Stimulated activated naive CD4-positive, alpha-beta T cell (primary cell): ENCODE measurements at regions not wholly inside any gene's neighbourhood (a gene's known extent, or its start where the extent isn't known, plus 50 kb on each side); places are given as distances from the start of the nearest gene placed in this dataset.

Experiments used
- DNase-seq, 6 experiments: peaks; one replicate each; lab custom pipeline; 2025; lab: John Stamatoyannopoulos, UW

DNA sequence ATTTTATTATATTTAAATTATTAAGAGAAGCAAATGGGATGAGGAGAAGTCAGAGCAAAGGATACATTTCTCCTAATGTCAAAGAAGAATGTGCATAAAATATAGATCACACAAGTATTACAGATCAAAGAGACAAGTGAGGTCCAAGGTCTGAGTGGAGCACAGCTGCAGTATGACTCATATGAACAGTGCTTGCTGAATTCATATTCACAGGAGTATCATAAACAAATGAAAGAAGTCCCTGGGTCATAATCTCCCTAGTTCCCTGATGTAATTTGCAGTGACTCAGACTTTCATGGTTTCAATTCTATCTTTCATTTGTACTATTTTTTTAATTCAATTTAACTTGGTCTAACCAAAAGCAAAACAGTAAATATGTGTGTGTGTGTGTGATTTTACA lies 499.0 kb upstream of the CCDC179 start:
- no peak for DNase-seq

DNA sequence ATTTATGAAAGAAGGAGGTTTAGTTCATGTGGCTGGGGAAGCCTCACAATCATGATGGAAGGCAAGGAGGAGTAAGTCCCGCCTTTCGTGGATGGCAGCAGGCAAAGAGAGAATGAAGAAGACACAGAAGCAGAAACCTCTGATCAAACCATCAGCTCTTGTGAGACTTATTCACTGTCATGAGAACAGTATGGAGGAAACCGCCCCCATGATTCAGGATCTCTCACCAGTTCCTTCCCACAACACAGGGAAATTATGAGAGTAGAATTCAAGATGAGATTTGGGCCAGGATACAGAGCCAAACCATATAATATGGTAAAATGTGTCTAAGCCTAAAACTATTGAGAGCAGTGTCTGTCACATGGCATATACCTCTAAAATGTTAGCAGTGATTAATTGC lies 503.8 kb upstream of the CCDC179 start:
- no peak for DNase-seq

DNA sequence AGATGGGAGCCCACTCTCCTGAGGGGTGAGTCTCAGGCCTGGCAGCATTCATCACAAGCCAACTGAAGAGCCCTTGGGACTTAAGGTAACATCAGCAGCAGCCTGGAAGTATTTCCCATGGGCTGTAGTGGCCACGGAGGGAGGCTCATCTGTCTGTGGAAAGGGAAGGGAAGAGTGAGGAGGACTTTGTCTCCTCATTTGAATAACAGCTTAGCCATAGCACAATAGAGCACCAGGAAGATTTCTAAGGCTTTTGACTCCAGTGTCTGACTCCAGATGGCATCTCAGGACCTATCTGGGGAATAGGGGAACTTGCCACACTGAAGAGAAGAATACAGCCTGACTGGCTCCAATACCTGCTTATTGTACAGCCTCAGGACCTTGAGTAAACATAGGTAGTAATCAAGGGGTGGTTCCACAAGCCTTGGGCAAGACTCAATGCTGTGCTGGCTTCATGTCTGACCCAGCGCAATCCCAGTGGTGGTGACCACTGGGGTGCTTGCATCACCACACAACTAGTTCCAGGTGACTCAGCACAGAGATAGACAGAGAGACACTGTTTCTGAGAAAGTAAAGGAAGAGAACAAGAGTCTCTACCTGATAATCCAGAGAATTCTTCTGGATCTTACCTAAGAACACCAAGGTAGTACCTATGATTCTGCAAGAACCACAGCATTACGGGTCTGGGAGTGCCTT lies 510.5 kb upstream of the CCDC179 start:
- no peak for DNase-seq

DNA sequence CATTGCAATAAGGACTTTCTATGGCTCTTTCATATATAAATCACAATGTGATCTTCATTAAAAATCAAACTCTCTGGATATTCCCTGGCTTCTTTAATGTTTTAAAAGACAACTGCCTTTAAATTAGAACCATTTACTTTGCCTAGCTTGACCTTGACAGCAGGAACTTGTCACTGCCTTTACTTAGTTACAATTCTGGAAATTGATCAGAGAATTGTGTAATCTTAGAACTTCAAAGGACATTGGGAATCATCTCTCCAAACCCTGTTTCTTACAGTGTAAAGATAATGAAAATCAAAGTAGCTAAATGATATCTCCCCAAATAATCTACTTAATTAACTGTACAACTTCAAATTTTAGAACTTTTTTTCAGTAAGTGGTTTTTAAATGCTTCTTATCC lies 517.6 kb upstream of the CCDC179 start:
- no peak for DNase-seq

DNA sequence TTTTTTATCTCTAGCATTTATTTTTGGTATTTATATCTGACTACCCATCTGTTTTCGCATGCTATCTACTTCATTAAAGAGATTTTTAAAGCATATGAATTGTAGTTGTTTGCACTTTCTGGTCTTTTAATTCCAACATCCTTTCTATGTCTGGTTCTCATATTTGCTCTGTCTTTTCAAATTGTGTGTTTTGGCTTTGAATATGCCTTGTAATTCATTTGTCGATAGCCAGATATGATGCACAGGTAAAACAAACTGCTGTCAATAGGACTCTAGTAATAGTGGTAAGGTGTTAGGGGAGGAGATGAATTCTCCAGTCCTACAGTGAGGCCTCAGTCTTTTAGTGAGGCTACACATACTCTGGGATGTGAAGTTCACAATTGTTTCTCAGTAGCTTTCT lies 530.8 kb upstream of the CCDC179 start:
- no peak for DNase-seq

DNA sequence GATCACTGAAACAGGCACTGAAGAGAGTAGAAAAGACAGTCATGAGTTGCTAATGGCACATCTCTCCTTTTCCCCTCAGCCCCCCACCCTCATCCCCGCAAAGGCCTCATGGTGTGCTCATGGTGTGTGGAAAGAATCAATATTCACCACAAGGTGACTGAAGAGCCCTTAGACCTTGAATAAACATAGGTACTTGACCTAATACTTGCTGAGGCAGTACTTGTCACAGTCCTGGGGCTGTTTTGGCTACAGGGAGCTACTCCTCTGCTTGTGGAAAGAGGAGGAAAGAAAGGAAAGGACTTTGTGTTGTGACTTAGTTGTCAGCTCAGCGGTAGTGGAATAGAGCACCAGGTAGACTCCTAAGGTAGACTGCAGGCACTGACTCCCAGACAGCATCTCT lies 537.8 kb upstream of the CCDC179 start:
- no peak for DNase-seq

DNA sequence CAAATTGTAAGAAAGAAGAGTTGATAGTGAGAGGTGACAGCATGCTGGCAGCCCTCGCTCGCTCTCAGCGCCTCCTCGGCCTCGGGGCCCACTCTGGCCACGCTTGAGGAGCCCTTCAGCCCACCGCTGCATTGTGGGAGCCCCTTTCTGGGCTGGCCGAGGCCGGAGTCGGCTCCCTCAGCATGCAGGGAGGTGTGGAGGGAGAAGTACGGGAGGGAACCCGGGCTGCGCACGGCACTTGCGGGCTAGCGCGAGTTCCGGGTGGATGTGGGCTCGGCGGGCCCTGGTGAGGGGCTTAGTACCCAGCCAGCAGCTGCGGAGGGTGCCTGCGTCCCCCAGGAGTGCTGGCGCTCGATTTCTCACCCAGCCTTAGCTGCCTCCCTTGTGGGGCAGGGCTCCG lies 539.7 kb upstream of the CCDC179 start:
- DNase-seq = no peak

DNA sequence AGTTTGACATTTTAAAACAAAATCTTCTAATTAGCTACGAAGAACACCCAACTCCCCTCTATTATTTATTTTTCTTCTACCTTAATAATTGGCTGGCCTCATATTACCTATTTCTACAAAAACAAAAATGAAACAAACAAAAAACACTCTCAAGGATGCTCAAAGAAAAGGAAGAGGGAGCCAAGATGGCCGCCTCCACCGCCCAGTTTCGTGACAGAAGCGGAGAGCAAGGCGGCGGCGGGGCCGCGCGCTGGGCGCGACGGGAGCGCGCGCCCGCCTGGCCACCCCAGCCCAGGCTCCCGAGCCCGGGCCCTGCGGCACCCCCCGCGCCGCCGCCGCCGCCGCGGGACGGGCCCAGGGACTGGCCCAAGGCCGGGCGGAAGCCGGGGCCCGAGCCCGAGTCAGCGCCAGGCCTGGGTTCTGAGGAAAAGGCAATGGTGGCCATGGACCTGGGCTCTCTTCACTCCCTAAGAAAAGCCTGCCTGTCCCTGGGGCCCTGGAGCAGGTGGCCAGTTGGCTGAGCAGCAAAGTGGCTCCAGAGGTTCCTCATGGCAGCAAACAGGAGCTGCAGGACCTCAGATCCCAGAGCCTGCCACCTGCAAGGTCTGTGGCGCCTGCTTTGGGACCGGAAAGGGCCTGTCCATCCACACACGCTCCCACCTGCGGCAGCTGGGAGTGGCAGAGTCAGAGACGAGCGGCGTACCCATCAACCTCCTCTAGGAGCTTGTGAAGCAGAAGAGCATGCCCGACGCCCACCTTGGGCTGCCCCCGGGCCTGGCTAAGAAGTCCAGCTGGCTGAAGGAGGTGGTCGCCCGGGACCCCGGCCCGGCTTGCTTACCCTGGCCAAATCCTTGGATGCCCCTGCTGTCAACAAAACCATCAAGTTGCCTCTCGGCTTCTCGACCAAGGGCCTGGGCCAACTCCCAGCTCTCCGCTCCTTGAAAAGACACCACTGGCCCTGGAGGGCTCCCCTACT lies 543.2 kb upstream of the CCDC179 start:
- no peak for DNase-seq

DNA sequence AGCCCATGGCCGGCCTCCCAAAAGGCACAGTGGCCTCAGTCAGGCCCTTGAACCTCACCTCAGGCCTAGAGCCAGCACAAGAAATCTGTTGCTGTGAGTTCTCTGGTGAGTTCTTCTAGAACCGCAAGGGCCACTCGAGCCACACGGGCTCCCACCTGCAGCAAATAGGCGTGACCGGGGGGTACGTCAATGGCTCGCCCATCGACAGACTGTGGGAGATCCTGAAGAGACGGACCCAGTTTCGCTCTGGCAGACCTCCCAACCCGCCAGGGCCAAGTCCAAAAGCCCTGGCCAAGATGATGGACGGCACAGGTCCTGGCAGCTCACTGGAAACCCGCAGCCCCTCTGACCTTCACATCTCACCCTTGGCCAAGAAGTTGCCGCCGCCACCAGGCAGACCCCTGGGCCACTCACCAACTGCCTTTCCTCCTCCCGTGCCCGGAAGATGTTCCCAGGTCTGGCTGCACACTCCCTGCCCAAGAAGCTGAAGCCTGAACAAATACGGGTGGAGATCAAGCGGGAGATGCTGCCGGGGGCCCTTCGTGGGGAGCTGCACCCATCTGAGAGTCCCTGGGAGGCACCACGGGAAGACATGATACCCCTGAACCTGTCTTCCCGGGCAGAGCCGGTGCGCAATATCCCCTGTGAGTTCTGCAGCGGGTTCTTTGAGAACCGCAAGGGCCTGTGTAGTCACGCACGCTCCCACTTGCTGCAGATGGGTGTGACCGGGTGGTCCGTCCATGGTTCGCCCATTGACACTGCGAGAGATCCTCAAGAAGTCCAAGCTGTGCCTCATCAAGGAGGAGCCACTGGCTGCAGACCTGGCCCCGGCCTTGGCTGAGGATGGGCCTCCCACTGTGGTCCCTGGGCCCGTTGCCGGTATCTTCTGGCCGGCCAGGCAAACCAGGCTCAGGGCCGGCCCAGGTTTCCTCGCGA lies 544.2 kb upstream of the CCDC179 start:
- no peak for DNase-seq

DNA sequence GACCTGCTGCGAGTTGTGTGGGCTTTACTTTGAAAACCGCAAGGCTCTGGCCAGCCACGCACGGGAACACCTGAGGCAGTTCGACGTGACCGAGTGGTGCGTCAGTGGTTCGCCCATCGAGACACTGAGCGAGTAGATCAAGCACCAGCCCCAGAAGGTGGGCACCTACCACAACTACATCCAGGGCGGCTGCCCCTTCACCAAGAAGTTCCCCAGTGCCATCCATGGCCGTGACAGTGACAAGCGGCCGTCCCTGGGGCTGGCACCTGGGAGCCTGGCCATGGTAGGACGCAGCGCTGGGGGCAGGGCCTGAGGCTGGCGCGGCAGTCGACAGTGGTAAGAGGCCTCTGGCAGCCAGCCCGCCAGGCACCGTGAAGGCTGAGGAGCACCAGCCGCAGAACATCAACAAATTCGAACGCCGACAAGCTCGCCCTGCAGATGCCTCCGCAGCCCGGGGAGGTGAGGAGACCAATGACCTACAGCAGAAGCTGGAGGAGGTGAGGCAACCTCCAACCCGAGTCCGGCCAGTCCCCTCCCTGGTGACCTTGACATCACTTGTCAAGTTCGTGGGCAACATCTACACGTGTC lies 545.2 kb upstream of the CCDC179 start:
- no peak for DNase-seq

DNA sequence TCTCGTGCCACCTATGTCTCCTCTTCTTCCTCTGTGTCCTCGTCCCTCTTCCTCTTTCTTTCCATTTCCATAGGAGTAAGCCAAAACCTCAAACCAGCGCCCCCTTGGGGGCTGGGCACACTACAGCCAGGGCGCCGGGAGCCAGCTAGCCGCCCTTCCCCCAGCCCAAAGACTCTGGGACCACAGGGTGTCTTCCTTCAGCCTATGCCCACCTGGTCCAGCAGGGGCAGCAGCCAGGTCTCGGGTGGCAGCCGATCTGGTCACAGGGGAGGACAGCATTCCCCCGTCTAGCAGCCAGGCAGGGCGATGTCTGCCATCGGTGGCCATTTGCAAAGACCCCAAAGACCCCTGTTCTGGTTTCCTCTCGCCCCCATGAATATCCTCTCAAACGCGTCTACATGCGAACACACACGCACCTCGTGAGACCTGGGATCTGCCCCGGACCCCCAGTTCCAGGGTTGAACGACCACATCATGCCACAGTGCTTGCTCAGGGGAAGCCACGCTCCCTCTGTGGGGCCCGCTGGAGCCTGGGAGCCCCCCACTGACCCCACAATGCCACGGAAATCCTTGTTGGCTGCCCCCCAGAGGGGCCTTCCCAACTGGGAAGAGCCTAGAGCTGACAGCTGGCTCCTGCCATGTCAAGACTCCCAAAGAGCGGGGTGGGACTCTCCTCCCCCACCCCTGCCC lies 546.0 kb upstream of the CCDC179 start:
- no peak for DNase-seq

DNA sequence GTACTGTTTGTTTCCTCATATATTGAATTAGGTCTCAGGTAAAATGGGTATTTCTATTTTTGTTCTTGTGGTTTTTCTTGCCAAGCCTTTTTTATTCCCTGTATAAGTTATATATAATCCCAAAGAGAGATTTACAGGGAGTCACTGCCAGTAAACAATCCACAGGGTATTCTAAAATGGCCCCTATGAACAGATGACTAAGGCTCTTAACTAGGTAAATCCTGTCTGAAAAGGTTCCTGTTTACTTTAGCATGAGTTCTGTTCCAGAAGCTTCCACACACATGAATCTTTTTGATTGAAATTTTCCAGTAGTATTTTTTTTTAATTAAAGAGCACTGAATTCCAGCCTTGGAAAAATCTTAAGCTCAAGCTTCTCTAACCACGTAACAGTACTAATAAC lies 552.8 kb upstream of the CCDC179 start:
- DNase-seq = no peak

DNA sequence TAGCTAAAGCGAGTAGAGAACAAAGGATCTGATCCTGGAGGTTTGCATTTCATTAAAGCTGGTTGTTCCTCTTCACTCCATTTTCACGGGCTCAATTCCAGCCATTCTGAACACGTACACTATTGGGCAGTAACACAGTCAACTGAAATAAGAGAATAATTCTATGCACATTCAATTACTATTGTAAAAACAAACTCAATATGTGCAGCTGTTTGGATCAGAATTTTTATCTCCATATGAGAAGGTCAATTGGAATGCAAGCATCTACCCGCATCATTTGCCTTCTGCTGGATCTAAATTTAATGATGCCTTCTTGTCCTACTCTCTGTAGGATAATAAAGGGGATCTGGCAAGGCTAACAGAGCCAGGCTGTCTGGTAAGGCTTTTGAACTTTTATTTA lies 562.8 kb upstream of the CCDC179 start:
- no peak for DNase-seq

DNA sequence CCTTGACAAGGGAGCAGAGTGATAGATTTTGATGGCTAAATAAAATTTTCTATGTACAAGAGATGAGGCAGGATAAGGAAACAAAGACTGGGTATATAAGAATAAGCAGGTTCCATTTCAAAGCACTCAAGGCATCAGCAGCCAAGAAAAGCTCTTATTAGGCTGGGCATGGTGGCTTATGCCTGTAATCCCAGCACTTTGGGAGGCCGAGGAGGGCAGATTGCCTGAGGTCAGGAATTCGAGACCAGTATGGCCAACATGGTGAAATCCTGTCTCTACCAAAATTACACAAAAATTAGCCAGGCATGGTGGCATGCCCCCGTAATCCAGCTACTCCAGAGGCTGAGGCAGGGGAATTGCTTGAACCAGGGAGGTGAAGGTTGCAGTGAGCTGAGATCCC lies 563.4 kb upstream of the CCDC179 start:
- DNase-seq = no peak

DNA sequence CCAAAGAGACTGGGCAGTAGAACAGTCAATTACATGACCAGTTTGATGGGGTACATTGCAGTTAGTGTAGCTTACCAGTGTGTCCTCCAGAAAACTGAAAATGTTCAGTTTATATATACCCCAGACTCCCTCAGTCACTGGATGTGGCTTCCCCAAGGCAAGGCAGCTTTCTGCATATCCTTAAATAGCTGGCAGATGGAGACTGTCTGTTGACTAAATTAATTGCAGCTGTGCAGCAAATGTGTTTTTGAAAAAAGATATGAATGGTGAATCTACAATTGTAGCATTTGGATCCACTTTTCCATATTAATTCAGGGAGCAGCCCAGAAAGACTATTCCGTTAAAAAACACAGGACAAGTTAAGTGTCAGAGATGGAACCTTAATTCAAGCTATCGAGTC lies 565.1 kb upstream of the CCDC179 start:
- no peak for DNase-seq

DNA sequence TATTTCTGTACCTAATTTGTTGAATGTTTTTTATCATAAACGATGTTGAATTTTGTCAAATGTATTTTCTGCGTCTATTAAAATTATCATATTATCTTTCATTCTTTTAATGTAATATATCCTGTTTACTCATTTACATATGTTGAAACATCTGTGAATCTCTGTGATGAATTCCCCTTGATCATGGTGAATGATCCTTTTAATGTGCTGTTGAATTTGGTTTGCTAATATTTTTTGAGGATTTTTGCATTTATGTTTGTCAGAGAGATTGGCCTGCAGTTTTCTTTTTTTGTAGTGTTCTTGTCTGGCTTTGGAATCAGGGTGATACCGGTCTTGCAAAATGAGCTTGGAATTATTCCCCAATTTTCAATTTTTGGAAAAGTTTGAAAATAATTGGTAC lies 569.3 kb upstream of the CCDC179 start:
- DNase-seq = no peak

DNA sequence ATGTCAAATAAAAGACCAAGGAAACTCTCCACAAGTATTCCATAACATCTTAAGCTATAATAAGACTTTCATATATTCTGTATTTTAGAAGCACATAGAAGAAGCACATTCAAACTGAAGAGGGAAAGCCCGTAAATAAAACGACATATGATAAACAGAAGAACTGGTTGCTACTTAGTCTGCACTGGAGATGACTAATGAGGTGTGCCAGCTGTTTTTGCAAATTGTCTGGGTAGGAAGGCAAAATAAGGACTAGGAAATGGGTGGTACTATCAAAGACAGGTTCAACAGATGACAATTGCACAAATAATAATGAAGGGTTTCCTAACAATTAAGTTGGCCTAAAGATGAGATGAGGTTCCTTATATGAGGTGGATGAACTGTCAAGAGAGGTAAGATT lies 593.2 kb upstream of the CCDC179 start:
- DNase-seq = no peak

DNA sequence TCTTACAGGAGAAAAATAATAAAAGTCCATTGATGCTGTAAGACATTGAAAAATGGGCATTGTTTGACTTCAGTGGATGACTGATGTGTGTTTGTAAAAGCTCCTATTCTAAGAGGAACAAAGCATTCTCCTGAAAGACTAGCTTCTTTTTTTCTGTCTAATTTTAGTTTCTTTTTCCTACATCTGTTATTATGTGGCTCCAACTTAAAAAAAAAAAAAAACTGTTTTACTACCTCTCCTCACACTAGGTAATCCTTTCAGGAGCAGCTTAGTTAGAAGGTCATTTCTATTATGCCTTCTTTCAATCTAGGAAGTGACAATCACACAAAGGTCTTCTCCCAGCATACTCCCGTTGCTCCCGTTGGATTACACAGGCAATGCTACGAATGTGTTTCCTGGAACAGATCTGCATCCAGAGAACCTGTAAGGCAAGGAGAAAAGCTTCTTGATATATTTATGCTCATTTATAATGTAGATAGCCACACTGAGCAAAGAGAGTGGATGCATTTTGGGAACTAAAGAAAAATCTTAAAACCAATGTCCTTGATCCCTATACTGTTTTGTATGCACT lies 595.1 kb upstream of the CCDC179 start:
- DNase-seq = no peak

DNA sequence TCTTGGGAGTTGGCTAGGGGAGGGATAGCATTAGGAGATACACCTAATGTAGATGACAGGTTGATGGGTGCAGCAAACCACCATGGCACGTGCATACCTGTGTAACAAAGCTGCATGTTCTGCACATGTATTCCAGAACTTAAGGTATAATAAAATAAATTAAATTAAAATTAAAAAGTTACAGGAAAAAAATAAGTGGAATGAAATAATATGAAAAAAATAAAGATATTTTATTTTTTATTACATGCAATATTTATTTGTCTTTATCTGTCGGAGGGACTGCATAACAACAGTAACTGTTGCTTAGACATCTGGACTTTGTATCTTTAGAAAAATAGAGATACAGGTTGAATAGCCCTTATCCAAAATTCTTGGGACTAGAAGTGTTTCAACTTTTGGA lies 597.4 kb upstream of the CCDC179 start:
- DNase-seq = no peak

DNA sequence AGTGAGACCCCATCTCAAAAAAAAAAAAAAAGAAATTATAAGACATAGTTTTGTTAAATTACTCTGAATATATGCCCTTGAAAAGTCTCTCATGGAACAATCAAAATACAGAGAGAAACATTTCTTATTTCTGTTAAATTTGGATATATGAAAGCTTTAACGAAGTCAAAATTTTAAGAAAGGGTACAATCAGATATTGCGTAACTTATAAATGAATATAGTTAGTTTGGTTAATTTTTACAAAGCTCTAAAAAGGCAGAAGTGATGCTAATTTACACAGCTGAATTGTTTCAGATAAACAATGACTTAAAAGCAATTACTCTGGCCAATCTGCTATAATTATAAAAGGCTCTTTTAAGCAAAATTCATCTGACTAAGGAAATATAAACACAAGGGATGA lies 611.6 kb upstream of the CCDC179 start:
- DNase-seq = no peak

DNA sequence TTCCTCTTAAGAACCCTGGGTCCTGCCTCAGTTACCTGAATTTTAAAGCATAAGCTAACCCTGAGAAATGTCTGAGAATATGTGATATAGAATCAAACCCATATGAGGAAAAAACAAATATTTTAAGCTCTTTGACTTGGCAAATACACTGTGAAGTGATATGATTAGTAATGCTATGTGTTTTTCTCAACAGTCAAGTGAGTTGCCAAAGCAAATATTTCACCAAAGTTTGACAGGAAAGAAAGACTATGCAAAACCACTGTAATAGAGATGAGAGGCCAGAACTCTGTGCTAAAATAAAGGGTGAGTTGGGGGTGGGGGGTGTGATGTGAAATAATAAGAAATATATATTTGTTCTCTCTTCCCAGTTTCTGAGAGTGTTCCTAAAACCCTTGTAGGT lies 613.5 kb upstream of the CCDC179 start:
- no peak for DNase-seq
